ENCODE measurements at regions not wholly inside any gene's neighbourhood (a gene's known extent, or its start where the extent isn't known, plus 50 kb on each side); places are given as distances from the start of the nearest gene placed in this dataset.
A peak's percentile ranks its signal among the peaks of the same experiment; 100 is the strongest.
"Not testable (repeated sequence)": the region's sequence is repeated elsewhere in the genome, so short reads cannot be mapped to it uniquely, and the experiment has no call there.

- no peak for DNase-seq (ENCODE audit: low read depth)
- no peak overlapping the region for H3K4me3 ChIP-seq (ENCODE audit: low read length)
- no peak for TF ChIP-seq CTCF (conservative IDR thresholded peaks at IDR 0.05; ENCODE audit: low read depth, low read length)
These were observed 149.7 kb upstream of the SLC16A7 start for GRCh38 chr12:59446116-59446515.

- no peak for DNase-seq (ENCODE audit: low read depth)
- no peak overlapping the region for H3K4me3 ChIP-seq (ENCODE audit: low read length)
- TF ChIP-seq CTCF (conservative IDR thresholded peaks at IDR 0.05; ENCODE audit: low read depth, low read length): peak; percentile 38
These were observed 150.9 kb upstream of the SLC16A7 start for GRCh38 chr12:59444932-59445331.

GRCh38 chr12:59432057-59432456, 163.8 kb upstream of the SLC16A7 start:
- no peak for TF ChIP-seq CTCF (conservative IDR thresholded peaks at IDR 0.05; ENCODE audit: low read depth, low read length)
- no peak overlapping the region for H3K4me3 ChIP-seq (ENCODE audit: low read length)
- no peak for DNase-seq (ENCODE audit: low read depth)

GRCh38 chr12:59431266-59431665, 164.6 kb upstream of the SLC16A7 start:
- no peak for DNase-seq (ENCODE audit: low read depth)
- peak; percentile 36 for TF ChIP-seq CTCF (conservative IDR thresholded peaks at IDR 0.05; ENCODE audit: low read depth, low read length)

GRCh38 chr12:59429766-59430165, 166.1 kb upstream of the SLC16A7 start:
- no peak for TF ChIP-seq CTCF (conservative IDR thresholded peaks at IDR 0.05; ENCODE audit: low read depth, low read length)
- no peak for DNase-seq (ENCODE audit: low read depth)
- no peak overlapping the region for H3K4me3 ChIP-seq (ENCODE audit: low read length)

More at GRCh38 chr12:59431266-59431665, 164.6 kb upstream of the SLC16A7 start:
- no peak overlapping the region for H3K4me3 ChIP-seq (ENCODE audit: low read length)

- DNase-seq (ENCODE audit: low read depth): no peak
- no peak overlapping the region for H3K4me3 ChIP-seq (ENCODE audit: low read length)
- TF ChIP-seq CTCF (conservative IDR thresholded peaks at IDR 0.05; ENCODE audit: low read depth, low read length): no peak
These were observed 170.0 kb upstream of the SLC16A7 start for GRCh38 chr12:59425798-59426197.

- not testable (repeated sequence) for DNase-seq (ENCODE audit: low read depth); H3K4me3 ChIP-seq (ENCODE audit: low read length)
These were observed 171.2 kb upstream of the SLC16A7 start for GRCh38 chr12:59424666-59425065.

GRCh38 chr12:59414051-59414450, 181.8 kb upstream of the SLC16A7 start:
- H3K4me3 ChIP-seq (ENCODE audit: low read length): no peak overlapping the region
- TF ChIP-seq CTCF (conservative IDR thresholded peaks at IDR 0.05; ENCODE audit: low read depth, low read length): no peak
- DNase-seq (ENCODE audit: low read depth): no peak
